Liver (tissue), 8 donors: ENCODE measurements at regions not wholly inside any gene's neighbourhood (a gene's known extent, or its start where the extent isn't known, plus 50 kb on each side); places are given as distances from the start of the nearest gene placed in this dataset.

Source experiments
- DNase-seq: peaks from one replicate; pipeline ENCODE4 v3.0.0-alpha.2; 2017; ENCODE audit warnings: low spot score
- H3K27ac ChIP-seq, 2 donors: one replicate each; pipeline ENCODE4 v1.7.0; 2013; ENCODE audit warnings: inconsistent platforms in 2 of 2, low read length in 2 of 2, control low read depth in 1 of 2, low read depth in 1 of 2, mild to moderate bottlenecking in 1 of 2
- H3K27me3 ChIP-seq, 4 donors: one replicate each; pipeline versions ENCODE4 v1.6.1 to v1.7.0; 2013; ENCODE audit warnings: low read length in 3 of 4, inconsistent platforms in 1 of 4, mild to moderate bottlenecking in 1 of 4, moderate library complexity in 1 of 4; ENCODE audit not compliant: control insufficient read depth in 4 of 4, insufficient read depth in 4 of 4
- H3K36me3 ChIP-seq, 4 donors: one replicate each; pipeline versions ENCODE4 v1.6.1 to v1.7.0; 2013; ENCODE audit warnings: low read length in 3 of 4, mild to moderate bottlenecking in 3 of 4, low read depth in 1 of 4, moderate library complexity in 1 of 4; ENCODE audit not compliant: control insufficient read depth in 4 of 4, insufficient read depth in 3 of 4
- H3K4me1 ChIP-seq, 4 donors: one replicate each; pipeline versions ENCODE4 v1.6.1 to v1.7.0; 2013; ENCODE audit warnings: low read length in 3 of 4, mild to moderate bottlenecking in 3 of 4, moderate library complexity in 1 of 4; ENCODE audit not compliant: control insufficient read depth in 4 of 4, insufficient read depth in 4 of 4
- H3K4me3 ChIP-seq, 3 donors: one replicate each; pipeline versions ENCODE4 v1.6.1 to v1.7.0; 2013; ENCODE audit warnings: low read length in 3 of 3, control low read depth in 1 of 3, low read depth in 1 of 3, mild to moderate bottlenecking in 1 of 3
- H3K9ac ChIP-seq, 2 donors: one replicate each; pipeline ENCODE4 v1.7.0; 2013; ENCODE audit warnings: low read length in 2 of 2, mild to moderate bottlenecking in 2 of 2, moderate library complexity in 2 of 2, control low read depth in 1 of 2, low read depth in 1 of 2
- H3K9me3 ChIP-seq, 4 donors: one replicate each; pipeline versions ENCODE4 v1.6.1 to v1.7.0; 2013; ENCODE audit warnings: low read length in 3 of 4; ENCODE audit not compliant: control insufficient read depth in 4 of 4
- EGR1 ChIP-seq, 2 donors: IDR thresholded peaks; 2 replicates each; pipeline ENCODE4 v1.6.1; 2016 to 2018; ENCODE audit warnings: antibody characterized with exemption in 2 of 2, low read depth in 2 of 2
- FOXA1 ChIP-seq: IDR thresholded peaks from 2 replicates; pipeline ENCODE4 v1.6.1; 2016; ENCODE audit warnings: antibody characterized with exemption
- FOXA2 ChIP-seq: IDR thresholded peaks from 2 replicates; pipeline ENCODE4 v1.6.1; 2016; ENCODE audit warnings: antibody characterized with exemption
- GABPA ChIP-seq, 2 donors: IDR thresholded peaks in 1 of 2; conservative IDR thresholded peaks in 1 of 2; 2 replicates each; pipeline ENCODE4 v1.6.1; 2016; ENCODE audit warnings: antibody characterized with exemption in 2 of 2, mild to moderate bottlenecking in 1 of 2, moderate library complexity in 1 of 2
- HNF4G ChIP-seq: IDR thresholded peaks from 2 replicates; pipeline ENCODE4 v1.6.1; 2016; ENCODE audit warnings: antibody characterized with exemption
- JUND ChIP-seq, 2 donors: IDR thresholded peaks; 2 replicates each; pipeline ENCODE4 v1.6.1; 2016; ENCODE audit warnings: antibody characterized with exemption in 2 of 2
- NR2F2 ChIP-seq: IDR thresholded peaks from 2 replicates; pipeline ENCODE4 v1.6.1; 2016; ENCODE audit warnings: antibody characterized with exemption
- RAD21 ChIP-seq, 2 donors: IDR thresholded peaks; 2 replicates each; pipeline ENCODE4 v1.6.1; 2016; ENCODE audit warnings: antibody characterized with exemption in 2 of 2, mild to moderate bottlenecking in 2 of 2
- RXRA ChIP-seq, 2 donors: IDR thresholded peaks; 2 replicates each; pipeline ENCODE4 v1.6.1; 2017 to 2018; ENCODE audit warnings: antibody characterized with exemption in 2 of 2, mild to moderate bottlenecking in 1 of 2
- SP1 ChIP-seq: IDR thresholded peaks from 2 replicates; pipeline ENCODE4 v1.6.1; 2018; ENCODE audit warnings: antibody characterized with exemption, mild to moderate bottlenecking
- TAF1 ChIP-seq: conservative IDR thresholded peaks from 2 replicates; pipeline ENCODE4 v1.6.1; 2016; ENCODE audit warnings: antibody characterized with exemption, mild to moderate bottlenecking
- YY1 ChIP-seq: IDR thresholded peaks from 2 replicates; pipeline ENCODE4 v1.6.1; 2016; ENCODE audit warnings: antibody characterized with exemption, mild to moderate bottlenecking
- WGBS: extraction: QIAGEN DNeasy Blood & Tissue Kit; methylation state at CpG from one replicate; pipeline ENCODE4 v1.1.7; 2013; 5-methylcytosine and 5-hydroxymethylcytosine counted together
- TF ChIP-seq, protein P1 (sequence below): IDR thresholded peaks from 2 replicates; pipeline ENCODE4 v1.6.1; 2016; ENCODE audit warnings: antibody characterized with exemption
- TF ChIP-seq, protein P2 (sequence below): fragments of 150-350 bp; IDR thresholded peaks from 2 replicates; pipeline ENCODE4 v1.5.1; 2017; ENCODE audit warnings: improper control_type of control experiment, low read depth, low read length; ENCODE audit not compliant: missing input control
- TF ChIP-seq, protein P3 (sequence below): IDR thresholded peaks from 2 replicates; pipeline ENCODE4 v1.6.1; 2016; ENCODE audit warnings: antibody characterized with exemption
- TF ChIP-seq, protein P4 (sequence below): IDR thresholded peaks from 2 replicates; pipeline ENCODE4 v1.6.1; 2016; ENCODE audit warnings: antibody characterized with exemption
- TF ChIP-seq, protein P5 (sequence below): IDR thresholded peaks from 2 replicates; pipeline ENCODE4 v1.6.1; 2016; ENCODE audit warnings: antibody characterized with exemption, mild to moderate bottlenecking
- donor health status: healthy.
- donor health status: healthy.
- donor health status: healthy.
- donor health status: healthy.
- donor health status: healthy.

DNA sequence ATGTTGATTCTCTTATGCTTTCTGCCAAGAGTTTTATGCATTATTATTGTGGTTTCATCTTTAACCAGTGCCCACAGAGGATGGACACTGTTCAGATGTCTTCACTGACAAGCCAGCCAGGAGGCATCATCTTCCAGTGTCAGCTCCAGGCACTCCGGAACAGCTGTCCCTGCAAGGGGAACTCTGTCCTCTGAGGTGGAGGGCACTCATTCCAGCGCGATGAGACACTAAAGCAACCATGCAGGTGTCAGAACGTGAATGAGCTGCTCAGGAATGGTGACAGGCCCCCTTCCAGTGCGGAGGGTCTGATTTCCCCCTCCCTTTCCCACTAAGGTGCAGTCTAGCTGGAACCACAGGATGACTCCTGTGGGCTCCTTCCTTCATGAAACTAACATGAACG is 117.5 kb downstream of the NOG start:
- Histone ChIP-seq H3K4me1 (no peaks in the 10 kb centered on the region), H3K36me3 (no peaks in the 10 kb centered on the region), H3K4me3 (no peak overlapping the region), H3K27me3 (no peaks in the 10 kb centered on the region), H3K27ac (no peak overlapping the region), H3K9me3 (no peaks in the 10 kb centered on the region), H3K9ac (no peak overlapping the region)
- 83% methylated on average over 6 of the region's 6 CpGs for WGBS
- no peak for DNase-seq
- no peak for TF ChIP-seq GABPA (IDR thresholded peaks at IDR 0.05 in 1 of 2, conservative IDR thresholded peaks at IDR 0.05 in 1 of 2)
- no peak for TF ChIP-seq JUND (IDR thresholded peaks at IDR 0.05)

DNA sequence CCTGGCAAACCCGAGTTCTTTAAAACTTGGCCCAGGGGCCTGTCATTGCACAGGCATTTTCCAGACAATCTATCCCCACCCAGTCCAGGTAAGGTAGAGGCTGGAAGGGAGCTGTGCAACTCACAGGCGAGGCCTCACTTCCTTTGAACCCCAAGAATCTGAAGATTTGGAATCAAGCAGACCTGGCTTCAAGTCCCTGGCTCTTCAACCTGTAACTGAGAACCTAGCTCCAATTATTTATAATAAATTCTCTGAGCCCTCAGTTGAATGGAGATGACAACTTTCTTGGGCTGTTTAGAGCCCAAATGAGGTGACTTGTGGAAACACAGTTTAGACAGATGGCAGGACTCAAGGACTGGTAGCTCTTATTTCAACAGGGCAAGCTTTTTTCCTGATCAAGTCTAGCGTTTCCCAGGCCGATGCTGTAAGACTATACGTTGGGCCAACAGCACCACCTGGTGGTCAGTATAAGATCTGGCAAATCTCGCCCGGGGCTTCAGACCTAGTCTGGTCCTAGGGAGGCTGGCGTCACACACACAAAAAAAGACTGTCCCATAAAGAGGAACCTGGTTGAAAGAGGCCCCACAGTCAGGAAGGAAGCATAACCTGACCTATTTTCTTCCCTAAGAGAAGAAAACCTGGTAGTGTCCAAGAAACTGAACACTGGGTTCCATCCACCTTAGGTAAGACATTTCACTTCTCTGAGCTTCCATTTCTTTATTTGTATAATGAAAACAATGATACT is 117.9 kb downstream of the C17orf67 start:
- DNase-seq: peak; percentile 73

DNA sequence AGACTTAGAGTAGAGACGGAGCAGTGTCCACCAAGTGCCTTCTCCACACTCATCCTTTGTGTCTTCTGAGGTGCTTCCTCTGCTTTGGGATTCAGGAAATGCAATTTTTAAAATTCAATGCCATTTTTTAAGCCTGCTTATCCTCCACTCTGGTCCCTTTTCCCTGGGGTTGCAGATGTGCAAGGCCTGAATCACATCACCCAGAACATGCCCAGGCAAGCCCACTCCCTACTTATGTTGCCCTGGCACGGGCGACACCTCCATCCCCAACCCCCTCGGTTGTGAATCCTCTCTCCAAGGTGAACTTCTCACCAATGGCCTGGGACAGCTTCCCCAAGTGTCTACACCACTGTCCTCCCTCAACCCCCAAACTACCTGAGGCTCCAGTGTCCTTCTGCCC is 116.2 kb downstream of the C17orf67 start:
- no peak overlapping the region for H3K9ac ChIP-seq
- no peak overlapping the region for H3K27ac ChIP-seq
- H3K9me3 ChIP-seq: no peaks in the 10 kb centered on the region
- H3K4me3 ChIP-seq: no peak overlapping the region
- H3K4me1 ChIP-seq: no peaks in the 10 kb centered on the region
- DNase-seq: no peak
- H3K36me3 ChIP-seq: no peaks in the 10 kb centered on the region
- TF ChIP-seq HNF4G: no peak
- TF ChIP-seq SP1: no peak
- TF ChIP-seq YY1: no peak
- no peak for TF ChIP-seq RAD21 (IDR thresholded peaks at IDR 0.05)
- no peak for TF ChIP-seq FOXA2
- no peak for TF ChIP-seq TAF1
- TF ChIP-seq, protein P1, sequence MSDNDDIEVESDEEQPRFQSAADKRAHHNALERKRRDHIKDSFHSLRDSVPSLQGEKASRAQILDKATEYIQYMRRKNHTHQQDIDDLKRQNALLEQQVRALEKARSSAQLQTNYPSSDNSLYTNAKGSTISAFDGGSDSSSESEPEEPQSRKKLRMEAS: no peak
- no peak for TF ChIP-seq NR2F2
- TF ChIP-seq, protein P2, sequence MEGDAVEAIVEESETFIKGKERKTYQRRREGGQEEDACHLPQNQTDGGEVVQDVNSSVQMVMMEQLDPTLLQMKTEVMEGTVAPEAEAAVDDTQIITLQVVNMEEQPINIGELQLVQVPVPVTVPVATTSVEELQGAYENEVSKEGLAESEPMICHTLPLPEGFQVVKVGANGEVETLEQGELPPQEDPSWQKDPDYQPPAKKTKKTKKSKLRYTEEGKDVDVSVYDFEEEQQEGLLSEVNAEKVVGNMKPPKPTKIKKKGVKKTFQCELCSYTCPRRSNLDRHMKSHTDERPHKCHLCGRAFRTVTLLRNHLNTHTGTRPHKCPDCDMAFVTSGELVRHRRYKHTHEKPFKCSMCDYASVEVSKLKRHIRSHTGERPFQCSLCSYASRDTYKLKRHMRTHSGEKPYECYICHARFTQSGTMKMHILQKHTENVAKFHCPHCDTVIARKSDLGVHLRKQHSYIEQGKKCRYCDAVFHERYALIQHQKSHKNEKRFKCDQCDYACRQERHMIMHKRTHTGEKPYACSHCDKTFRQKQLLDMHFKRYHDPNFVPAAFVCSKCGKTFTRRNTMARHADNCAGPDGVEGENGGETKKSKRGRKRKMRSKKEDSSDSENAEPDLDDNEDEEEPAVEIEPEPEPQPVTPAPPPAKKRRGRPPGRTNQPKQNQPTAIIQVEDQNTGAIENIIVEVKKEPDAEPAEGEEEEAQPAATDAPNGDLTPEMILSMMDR: no peak
- TF ChIP-seq, protein P3, sequence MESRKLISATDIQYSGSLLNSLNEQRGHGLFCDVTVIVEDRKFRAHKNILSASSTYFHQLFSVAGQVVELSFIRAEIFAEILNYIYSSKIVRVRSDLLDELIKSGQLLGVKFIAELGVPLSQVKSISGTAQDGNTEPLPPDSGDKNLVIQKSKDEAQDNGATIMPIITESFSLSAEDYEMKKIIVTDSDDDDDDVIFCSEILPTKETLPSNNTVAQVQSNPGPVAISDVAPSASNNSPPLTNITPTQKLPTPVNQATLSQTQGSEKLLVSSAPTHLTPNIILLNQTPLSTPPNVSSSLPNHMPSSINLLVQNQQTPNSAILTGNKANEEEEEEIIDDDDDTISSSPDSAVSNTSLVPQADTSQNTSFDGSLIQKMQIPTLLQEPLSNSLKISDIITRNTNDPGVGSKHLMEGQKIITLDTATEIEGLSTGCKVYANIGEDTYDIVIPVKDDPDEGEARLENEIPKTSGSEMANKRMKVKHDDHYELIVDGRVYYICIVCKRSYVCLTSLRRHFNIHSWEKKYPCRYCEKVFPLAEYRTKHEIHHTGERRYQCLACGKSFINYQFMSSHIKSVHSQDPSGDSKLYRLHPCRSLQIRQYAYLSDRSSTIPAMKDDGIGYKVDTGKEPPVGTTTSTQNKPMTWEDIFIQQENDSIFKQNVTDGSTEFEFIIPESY: no peak
- TF ChIP-seq FOXA1: no peak
- TF ChIP-seq, protein P4, sequence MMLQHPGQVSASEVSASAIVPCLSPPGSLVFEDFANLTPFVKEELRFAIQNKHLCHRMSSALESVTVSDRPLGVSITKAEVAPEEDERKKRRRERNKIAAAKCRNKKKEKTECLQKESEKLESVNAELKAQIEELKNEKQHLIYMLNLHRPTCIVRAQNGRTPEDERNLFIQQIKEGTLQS: no peak
- TF ChIP-seq, protein P5, sequence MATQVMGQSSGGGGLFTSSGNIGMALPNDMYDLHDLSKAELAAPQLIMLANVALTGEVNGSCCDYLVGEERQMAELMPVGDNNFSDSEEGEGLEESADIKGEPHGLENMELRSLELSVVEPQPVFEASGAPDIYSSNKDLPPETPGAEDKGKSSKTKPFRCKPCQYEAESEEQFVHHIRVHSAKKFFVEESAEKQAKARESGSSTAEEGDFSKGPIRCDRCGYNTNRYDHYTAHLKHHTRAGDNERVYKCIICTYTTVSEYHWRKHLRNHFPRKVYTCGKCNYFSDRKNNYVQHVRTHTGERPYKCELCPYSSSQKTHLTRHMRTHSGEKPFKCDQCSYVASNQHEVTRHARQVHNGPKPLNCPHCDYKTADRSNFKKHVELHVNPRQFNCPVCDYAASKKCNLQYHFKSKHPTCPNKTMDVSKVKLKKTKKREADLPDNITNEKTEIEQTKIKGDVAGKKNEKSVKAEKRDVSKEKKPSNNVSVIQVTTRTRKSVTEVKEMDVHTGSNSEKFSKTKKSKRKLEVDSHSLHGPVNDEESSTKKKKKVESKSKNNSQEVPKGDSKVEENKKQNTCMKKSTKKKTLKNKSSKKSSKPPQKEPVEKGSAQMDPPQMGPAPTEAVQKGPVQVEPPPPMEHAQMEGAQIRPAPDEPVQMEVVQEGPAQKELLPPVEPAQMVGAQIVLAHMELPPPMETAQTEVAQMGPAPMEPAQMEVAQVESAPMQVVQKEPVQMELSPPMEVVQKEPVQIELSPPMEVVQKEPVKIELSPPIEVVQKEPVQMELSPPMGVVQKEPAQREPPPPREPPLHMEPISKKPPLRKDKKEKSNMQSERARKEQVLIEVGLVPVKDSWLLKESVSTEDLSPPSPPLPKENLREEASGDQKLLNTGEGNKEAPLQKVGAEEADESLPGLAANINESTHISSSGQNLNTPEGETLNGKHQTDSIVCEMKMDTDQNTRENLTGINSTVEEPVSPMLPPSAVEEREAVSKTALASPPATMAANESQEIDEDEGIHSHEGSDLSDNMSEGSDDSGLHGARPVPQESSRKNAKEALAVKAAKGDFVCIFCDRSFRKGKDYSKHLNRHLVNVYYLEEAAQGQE: no peak
- no peak for TF ChIP-seq EGR1 (IDR thresholded peaks at IDR 0.05; ENCODE audit: low read depth in 2 of 2)
- WGBS: 90% methylated on average over 4 of the region's 4 CpGs
- no peaks in the 10 kb centered on the region for H3K27me3 ChIP-seq

More for the DNA sequence above, 117.9 kb downstream of the C17orf67 start:
- no peak overlapping the region for H3K9ac ChIP-seq
- H3K9me3 ChIP-seq: no peaks in the 10 kb centered on the region
- no peak overlapping the region for H3K27ac ChIP-seq
- no peak for TF ChIP-seq FOXA2
- TF ChIP-seq, protein P2: peak; percentile 76
- peak; percentile 86 to 91 for TF ChIP-seq RAD21 (IDR thresholded peaks at IDR 0.05)
- no peak for TF ChIP-seq RXRA (IDR thresholded peaks at IDR 0.05)
- no peaks in the 10 kb centered on the region for H3K36me3 ChIP-seq
- no peak overlapping the region for H3K4me3 ChIP-seq
- no peaks in the 10 kb centered on the region for H3K27me3 ChIP-seq
- 17% methylated on average over 8 of the region's 8 CpGs for WGBS
- H3K4me1 ChIP-seq: no peaks in the 10 kb centered on the region
